ENCODE measurements at regions not wholly inside any gene's neighbourhood (a gene's known extent, or its start where the extent isn't known, plus 50 kb on each side); places are given as distances from the start of the nearest gene placed in this dataset.

DNA sequence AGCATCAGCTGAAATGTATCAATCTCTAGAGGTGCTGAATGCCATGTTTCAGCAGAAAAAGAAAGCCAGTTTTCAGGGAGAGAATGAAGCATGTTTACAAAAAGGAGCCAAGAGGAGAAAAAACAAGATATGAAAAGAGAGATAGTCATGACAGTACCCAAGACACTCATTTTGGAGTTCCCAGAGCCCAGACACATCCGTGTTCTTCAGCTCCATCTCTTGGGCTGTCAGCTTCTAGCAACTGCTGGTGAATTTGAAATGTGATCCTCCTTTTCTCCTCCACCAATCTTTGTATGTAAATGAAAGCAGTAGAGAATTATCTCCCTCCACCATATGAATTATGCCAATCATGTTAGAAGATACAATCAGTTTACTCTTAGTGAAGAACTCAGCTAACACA lies 93.0 kb upstream of the SLC25A36 start:
- Mint-ChIP-seq H3K4me3 (no peak overlapping the region), H3K36me3 (ENCODE audit: low read depth) (no peaks in the 10 kb centered on the region), H3K4me1 (peaks cover 26% of the 10 kb centered on the region), H3K27me3 (ENCODE audit: low read depth) (peaks cover 15% of the 10 kb centered on the region), H3K9me3 (peaks cover 2% of the 10 kb centered on the region), H3K27ac (no peak overlapping the region)
- no peak for TF ChIP-seq CTCF (IDR thresholded peaks at IDR 0.05; ENCODE audit: unreplicated experiment in 3 of 3)

DNA sequence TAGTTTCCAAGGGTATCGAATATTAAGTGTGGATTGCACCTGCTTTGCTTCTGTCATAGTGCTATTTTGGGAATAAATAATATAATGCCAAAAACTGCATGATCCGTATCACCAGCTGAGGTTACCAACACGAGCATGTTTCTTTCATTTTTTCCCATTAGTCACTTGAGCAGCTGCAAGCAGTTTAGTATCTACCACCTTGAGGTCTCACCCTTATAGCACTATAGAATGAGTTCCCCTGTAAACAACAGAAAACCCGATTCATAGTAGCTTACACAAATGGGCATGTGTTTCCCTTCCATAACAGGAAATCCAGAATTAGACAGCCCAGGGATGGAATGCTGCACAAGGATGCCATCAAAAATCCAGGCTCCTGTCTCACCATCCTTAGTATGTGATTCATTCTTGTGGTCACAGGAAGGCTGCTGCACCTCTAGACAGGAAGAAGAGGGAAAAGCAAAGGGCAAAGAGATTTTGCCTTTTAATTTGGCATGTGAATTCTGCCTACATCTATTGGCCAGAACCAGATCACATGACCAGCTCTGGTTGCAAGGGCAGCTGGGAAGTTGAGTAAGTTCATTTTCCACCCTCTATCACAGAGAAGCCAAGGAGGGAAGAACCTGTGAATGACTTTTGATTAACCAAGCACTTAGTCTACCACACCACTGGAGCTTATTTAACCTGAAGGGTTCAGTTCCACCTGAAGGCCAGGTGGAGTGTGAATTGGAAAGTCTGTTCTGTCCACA lies 91.3 kb upstream of the SLC25A36 start:
- H3K9me3 Mint-ChIP-seq = peaks cover 7% of the 10 kb centered on the region
- no peaks in the 10 kb centered on the region for H3K36me3 Mint-ChIP-seq (ENCODE audit: low read depth)
- peaks cover 25% of the 10 kb centered on the region for H3K4me1 Mint-ChIP-seq
- H3K4me3 Mint-ChIP-seq = no peak overlapping the region
- peaks cover 14% of the 10 kb centered on the region for H3K27me3 Mint-ChIP-seq (ENCODE audit: low read depth)
- peak overlapping the region; percentile 3 to 49 (median 24) for H3K27ac Mint-ChIP-seq
- no peak for TF ChIP-seq CTCF (IDR thresholded peaks at IDR 0.05; ENCODE audit: unreplicated experiment in 3 of 3)

GRCh38 chr3:140854961-140855360 lies 86.7 kb upstream of the SLC25A36 start:
- H3K9me3 Mint-ChIP-seq = peaks cover 7% of the 10 kb centered on the region
- peaks cover 10% of the 10 kb centered on the region for H3K4me1 Mint-ChIP-seq
- H3K27ac Mint-ChIP-seq = no peak overlapping the region

DNA sequence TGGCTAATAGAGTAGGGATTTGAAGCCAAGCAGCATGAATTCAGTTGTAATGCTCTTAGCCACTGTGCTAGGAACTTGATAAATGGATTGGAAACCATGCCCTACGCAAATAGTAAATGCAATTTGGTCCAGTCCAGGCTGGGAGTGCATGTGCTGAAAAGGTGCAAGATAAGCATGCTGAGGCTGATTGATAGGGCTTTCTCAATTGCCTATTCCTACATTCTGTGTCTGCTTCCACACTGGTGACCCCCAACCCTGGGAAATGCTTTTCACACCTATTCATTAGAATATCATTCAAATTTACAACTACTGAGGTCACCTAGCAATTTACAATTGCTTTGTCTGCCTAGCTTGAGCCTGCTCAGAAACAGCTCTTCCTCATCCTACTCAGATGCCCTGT lies 84.7 kb upstream of the SLC25A36 start:
- Mint-ChIP-seq H3K36me3 (ENCODE audit: low read depth) (no peaks in the 10 kb centered on the region), H3K27ac (no peak overlapping the region), H3K9me3 (peaks cover 7% of the 10 kb centered on the region), H3K4me3 (no peak overlapping the region), H3K4me1 (peaks cover 6% of the 10 kb centered on the region), H3K27me3 (ENCODE audit: low read depth) (peaks cover 12% of the 10 kb centered on the region)
- no peak for TF ChIP-seq CTCF (IDR thresholded peaks at IDR 0.05; ENCODE audit: unreplicated experiment in 3 of 3)

More at GRCh38 chr3:140854961-140855360, 86.7 kb upstream of the SLC25A36 start:
- TF ChIP-seq CTCF (IDR thresholded peaks at IDR 0.05; ENCODE audit: unreplicated experiment in 3 of 3) = no peak
- no peak overlapping the region for H3K4me3 Mint-ChIP-seq
- no peaks in the 10 kb centered on the region for H3K36me3 Mint-ChIP-seq (ENCODE audit: low read depth)
- H3K27me3 Mint-ChIP-seq (ENCODE audit: low read depth) = peaks cover 12% of the 10 kb centered on the region

- H3K27ac Mint-ChIP-seq = no peak overlapping the region
- H3K9me3 Mint-ChIP-seq = peaks cover 11% of the 10 kb centered on the region
- peaks cover 6% of the 10 kb centered on the region for H3K4me1 Mint-ChIP-seq
- no peaks in the 10 kb centered on the region for H3K36me3 Mint-ChIP-seq (ENCODE audit: low read depth)
- TF ChIP-seq CTCF (IDR thresholded peaks at IDR 0.05; ENCODE audit: unreplicated experiment in 3 of 3) = no peak
- H3K27me3 Mint-ChIP-seq (ENCODE audit: low read depth) = peaks cover 12% of the 10 kb centered on the region
- no peak overlapping the region for H3K4me3 Mint-ChIP-seq
Measured at GRCh38 chr3:140857993-140858392, 83.6 kb upstream of the SLC25A36 start.

Data from nephron (organoid).